Gastrocnemius medialis (tissue), 4 donors: ENCODE measurements at regions not wholly inside any gene's neighbourhood (a gene's known extent, or its start where the extent isn't known, plus 50 kb on each side); places are given as distances from the start of the nearest gene placed in this dataset.

Source experiments
- ATAC-seq, 2 donors: fragments of 150-250 bp; one replicate each; pipeline ENCODE4 v1.9.1; 2016
- DNase-seq, 2 donors: peaks; one replicate each; pipeline ENCODE4 v3.0.0-alpha.2; 2019
- H3K27ac ChIP-seq, 4 donors: fragments of 200-600 bp; sonication (generic); 1 replicate in 1 of 4; 2 replicates in 3 of 4; pipeline ENCODE4 v1.5.1; 2016 to 2018; ENCODE audit warnings: mild to moderate bottlenecking in 2 of 4, moderate library complexity in 1 of 4
- H3K27me3 ChIP-seq, 3 donors: fragments of 200-600 bp; sonication (generic) in 2 of 3; 1 replicate in 1 of 3; 2 replicates in 2 of 3; pipeline versions ENCODE4 v1.5.1 to v1.6.0; 2016 to 2019; ENCODE audit warnings: mild to moderate bottlenecking in 1 of 3, moderate library complexity in 1 of 3
- H3K36me3 ChIP-seq, 2 donors: fragments of 200-600 bp; sonication (generic) in 1 of 2; one replicate each; pipeline ENCODE4 v1.5.1; 2017 to 2018
- H3K4me1 ChIP-seq, 2 donors: fragments of 200-600 bp; sonication (generic) in 1 of 2; one replicate each; pipeline ENCODE4 v1.5.1; 2016 to 2017; ENCODE audit warnings: mild to moderate bottlenecking in 2 of 2
- H3K4me3 ChIP-seq, 4 donors: fragments of 200-600 bp; sonication (generic) in 3 of 4; 1 replicate in 1 of 4; 2 replicates in 3 of 4; pipeline ENCODE4 v1.5.1; 2016 to 2019; ENCODE audit warnings: mild to moderate bottlenecking in 2 of 4
- H3K9me3 ChIP-seq, 3 donors: fragments of 200-600 bp; sonication (generic) in 2 of 3; 1 replicate in 1 of 3; 2 replicates in 2 of 3; pipeline ENCODE4 v1.5.1; 2016 to 2019
- CTCF ChIP-seq, 5 experiments: fragments of 450-650 bp in 3 of 5; fragments of 200-600 bp in 2 of 5; sonication (generic) in 2 of 5; IDR thresholded peaks in 4 of 5; conservative IDR thresholded peaks in 1 of 5; 1 replicate in 4 of 5; 2 replicates in 1 of 5; pipeline ENCODE4 v1.5.1; 2016 to 2019; ENCODE audit warnings: antibody characterized with exemption in 5 of 5, mild to moderate bottlenecking in 3 of 5, moderate library complexity in 3 of 5
- POLR2A ChIP-seq, 2 donors: fragments of 450-650 bp; IDR thresholded peaks; one replicate each; pipeline ENCODE4 v1.6.1; 2017; ENCODE audit warnings: antibody characterized with exemption in 2 of 2, mild to moderate bottlenecking in 2 of 2, moderate library complexity in 2 of 2
- in situ Hi-C, 4 donors: fragments of 200-750 bp; cut with MboI; loops; one replicate each; pipeline versions ENCODE4 v1.15.0 to v1.8.0; 2017; ENCODE audit warnings: low sequenced_read_pairs in 4 of 4
- intact Hi-C: fragments of 100-400 bp; cut with DNase I; formaldehyde crosslinking; loops from one replicate; pipeline ENCODE4 v1.15.1; 2023; ENCODE audit warnings: low total_unique reads

- no peaks in the 10 kb centered on the region for H3K9me3 ChIP-seq
- intact Hi-C loops, result no loop called here
- no peaks in the 10 kb centered on the region for H3K27me3 ChIP-seq
- H3K27ac ChIP-seq, result no peak overlapping the region
- no peaks in the 10 kb centered on the region for H3K36me3 ChIP-seq
- no peak overlapping the region for H3K4me3 ChIP-seq
- no peak for TF ChIP-seq CTCF (IDR thresholded peaks at IDR 0.05 in 4 of 5, conservative IDR thresholded peaks at IDR 0.05 in 1 of 5)
- TF ChIP-seq POLR2A (IDR thresholded peaks at IDR 0.05), result no peak
- no peak for DNase-seq
- H3K4me1 ChIP-seq, result peaks cover 7% of the 10 kb centered on the region in 2 donors
- no peak for ATAC-seq
- in situ Hi-C loops, result no loop called here
These were observed 133.2 kb upstream of the HDGFL1 start for GRCh38 chr6:22436134-22436533.

GRCh38 chr6:22437665-22438064 is 131.7 kb upstream of the HDGFL1 start:
- Histone ChIP-seq H3K27ac (no peak overlapping the region), H3K4me1 (no peaks in the 10 kb centered on the region), H3K9me3 (no peaks in the 10 kb centered on the region), H3K36me3 (no peaks in the 10 kb centered on the region), H3K4me3 (no peak overlapping the region), H3K27me3 (no peaks in the 10 kb centered on the region)
- in situ Hi-C loops, result no loop called here
- DNase-seq (no peak), ATAC-seq (no peak)
- TF ChIP-seq POLR2A (IDR thresholded peaks at IDR 0.05) (no peak), CTCF (IDR thresholded peaks at IDR 0.05 in 4 of 5, conservative IDR thresholded peaks at IDR 0.05 in 1 of 5) (no peak)
- intact Hi-C loops, result no loop called here

- no peak for TF ChIP-seq POLR2A (IDR thresholded peaks at IDR 0.05)
- TF ChIP-seq CTCF (IDR thresholded peaks at IDR 0.05 in 4 of 5, conservative IDR thresholded peaks at IDR 0.05 in 1 of 5), result no peak
- Histone ChIP-seq H3K4me1 (peaks cover 34 to 36% of the 10 kb centered on the region in 2 donors), H3K36me3 (no peaks in the 10 kb centered on the region), H3K27me3 (no peaks in the 10 kb centered on the region), H3K9me3 (no peaks in the 10 kb centered on the region), H3K4me3 (no peak overlapping the region), H3K27ac (no peak overlapping the region)
- intact Hi-C loops (no loop called here), in situ Hi-C loops (no loop called here)
- DNase-seq, result no peak
- ATAC-seq, result no peak
These were observed 126.5 kb upstream of the HDGFL1 start for GRCh38 chr6:22442826-22443225.

- in situ Hi-C loops (no loop called here), intact Hi-C loops (no loop called here)
- Histone ChIP-seq H3K4me1 (peaks cover 37 to 42% of the 10 kb centered on the region in 2 donors), H3K27me3 (no peaks in the 10 kb centered on the region), H3K4me3 (no peak overlapping the region), H3K9me3 (no peaks in the 10 kb centered on the region), H3K36me3 (no peaks in the 10 kb centered on the region), H3K27ac (peak overlapping the region in 1 of 4 donors; percentile 6)
- ATAC-seq, result no peak
- TF ChIP-seq CTCF (IDR thresholded peaks at IDR 0.05 in 4 of 5, conservative IDR thresholded peaks at IDR 0.05 in 1 of 5), result no peak
- no peak for DNase-seq
These were observed 125.0 kb upstream of the HDGFL1 start for GRCh38 chr6:22444330-22444729.

GRCh38 chr6:22445946-22446345 is 123.4 kb upstream of the HDGFL1 start:
- Histone ChIP-seq H3K36me3 (no peaks in the 10 kb centered on the region), H3K27me3 (no peaks in the 10 kb centered on the region), H3K27ac (no peak overlapping the region), H3K4me1 (peaks cover 37 to 42% of the 10 kb centered on the region in 2 donors), H3K9me3 (no peaks in the 10 kb centered on the region), H3K4me3 (no peak overlapping the region)
- in situ Hi-C loops (no loop called here), intact Hi-C loops (no loop called here)
- TF ChIP-seq POLR2A (IDR thresholded peaks at IDR 0.05) (no peak), CTCF (IDR thresholded peaks at IDR 0.05 in 4 of 5, conservative IDR thresholded peaks at IDR 0.05 in 1 of 5) (no peak)
- DNase-seq (no peak), ATAC-seq (no peak)
